GM23338 (cell line): ENCODE measurements at regions not wholly inside any gene's neighbourhood (a gene's known extent, or its start where the extent isn't known, plus 50 kb on each side); places are given as distances from the start of the nearest gene placed in this dataset.

Experiments
- ATAC-seq: fragments of 200-7000 bp; cut with Tn5 transposase; 3 replicates; pipeline ENCODE4 v1.9.1; 2020
- DNase-seq: peaks from one replicate; pipeline ENCODE4 v3.0.0-alpha.2; 2015; ENCODE audit warnings: low spot score
- H2AFZ ChIP-seq: fragments of 200-600 bp; sonication (generic); 2 replicates; pipeline ENCODE4 v1.8.0; 2016; ENCODE audit warnings: antibody characterized with exemption, mild to moderate bottlenecking, moderate library complexity
- H3F3A ChIP-seq: fragments of 200-600 bp; sonication (generic); replicated peaks from 2 replicates; pipeline ENCODE4 v1.8.0; 2017; ENCODE audit warnings: antibody characterized with exemption, mixed run types, low read depth
- H3K27ac ChIP-seq: fragments of 200-600 bp; sonication (generic); 2 replicates; pipeline ENCODE4 v1.6.1; 2016; ENCODE audit warnings: low read depth
- H3K27me3 ChIP-seq: fragments of 200-600 bp; sonication (generic); 2 replicates; pipeline ENCODE4 v1.8.0; 2016; ENCODE audit warnings: mild to moderate bottlenecking, mixed run types, moderate library complexity; ENCODE audit not compliant: insufficient read depth
- H3K36me3 ChIP-seq: fragments of 200-600 bp; sonication (generic); 2 replicates; pipeline ENCODE4 v1.8.0; 2016; ENCODE audit warnings: mild to moderate bottlenecking; ENCODE audit not compliant: insufficient read depth
- H3K4me1 ChIP-seq: fragments of 200-600 bp; sonication (generic); 2 replicates; pipeline ENCODE4 v1.8.0; 2016; ENCODE audit warnings: mild to moderate bottlenecking, moderate library complexity; ENCODE audit not compliant: insufficient read depth
- H3K4me2 ChIP-seq: fragments of 200-600 bp; sonication (generic); 2 replicates; pipeline ENCODE4 v1.7.1; 2017; ENCODE audit warnings: mixed run types
- H3K4me3 ChIP-seq: fragments of 200-600 bp; sonication (generic); 2 replicates; pipeline ENCODE4 v1.6.1; 2016; ENCODE audit warnings: mixed run types
- H3K79me2 ChIP-seq: fragments of 200-600 bp; sonication (generic); replicated peaks from 2 replicates; pipeline ENCODE4 v1.8.0; 2017; ENCODE audit warnings: mild to moderate bottlenecking; ENCODE audit not compliant: insufficient read depth
- H3K9me2 ChIP-seq: fragments of 200-600 bp; sonication (generic); 2 replicates; pipeline ENCODE4 v1.8.0; 2017; ENCODE audit not compliant: insufficient read depth
- H4K20me1 ChIP-seq: fragments of 200-600 bp; sonication (generic); replicated peaks from 2 replicates; pipeline ENCODE4 v1.8.0; 2017; ENCODE audit warnings: mild to moderate bottlenecking; ENCODE audit not compliant: insufficient read depth
- H3K27ac Mint-ChIP-seq: 2 replicates; pipeline ENCODE4 v1.8.0; 2020; ENCODE audit warnings: inconsistent platforms, mild to moderate bottlenecking, moderate library complexity, mixed read lengths
- H3K27me3 Mint-ChIP-seq: 3 replicates; pipeline ENCODE4 v1.8.0; 2022; ENCODE audit warnings: low read depth, mild to moderate bottlenecking, moderate library complexity, mixed read lengths, inconsistent platforms; ENCODE audit not compliant: insufficient read depth, poor library complexity
- H3K36me3 Mint-ChIP-seq: 3 replicates; pipeline ENCODE4 v1.8.0; 2021; ENCODE audit warnings: low read depth, mild to moderate bottlenecking, inconsistent platforms, moderate library complexity, mixed read lengths
- H3K4me1 Mint-ChIP-seq: 3 replicates; pipeline ENCODE4 v1.8.0; 2020; ENCODE audit warnings: mild to moderate bottlenecking, inconsistent platforms, mixed read lengths
- H3K4me3 Mint-ChIP-seq: 3 replicates; pipeline ENCODE4 v1.8.0; 2021; ENCODE audit warnings: moderate library complexity, mild to moderate bottlenecking, inconsistent platforms, mixed read lengths
- H3K9me3 Mint-ChIP-seq: 3 replicates; pipeline ENCODE4 v1.8.0; 2020; ENCODE audit warnings: moderate library complexity, mild to moderate bottlenecking, inconsistent platforms, mixed read lengths
- JUNB ChIP-seq: IDR thresholded peaks from one replicate; pipeline ENCODE4 v1.6.1; 2016; ENCODE audit warnings: antibody characterized with exemption; ENCODE audit not compliant: unreplicated experiment
- NANOG ChIP-seq: IDR thresholded peaks from 2 replicates; pipeline ENCODE4 v1.6.1; 2016; ENCODE audit warnings: antibody characterized with exemption, borderline replicate concordance
- STAT1 ChIP-seq: IDR thresholded peaks from one replicate; pipeline ENCODE4 v1.6.1; 2016; ENCODE audit warnings: antibody characterized with exemption; ENCODE audit not compliant: unreplicated experiment
- TF ChIP-seq, protein P1 (sequence below): fragments of 250-450 bp; sonication (Bioruptor Pico); IDR thresholded peaks from 2 replicates; pipeline ENCODE4 v1.5.0; 2020; ENCODE audit warnings: mild to moderate bottlenecking, moderate library complexity
- TF ChIP-seq, protein P2 (sequence below): IDR thresholded peaks from 2 replicates; pipeline ENCODE4 v1.6.1; 2016; ENCODE audit warnings: antibody characterized with exemption
- TF ChIP-seq, protein P3 (sequence below), 2 experiments: fragments of 200-600 bp in 1 of 2; sonication (generic) in 1 of 2; conservative IDR thresholded peaks; 2 replicates each; pipeline versions ENCODE4 v1.5.1 to v1.6.1; 2016 to 2017; ENCODE audit warnings: antibody characterized with exemption in 2 of 2, low read depth in 2 of 2, mild to moderate bottlenecking in 2 of 2, moderate library complexity in 1 of 2

DNA sequence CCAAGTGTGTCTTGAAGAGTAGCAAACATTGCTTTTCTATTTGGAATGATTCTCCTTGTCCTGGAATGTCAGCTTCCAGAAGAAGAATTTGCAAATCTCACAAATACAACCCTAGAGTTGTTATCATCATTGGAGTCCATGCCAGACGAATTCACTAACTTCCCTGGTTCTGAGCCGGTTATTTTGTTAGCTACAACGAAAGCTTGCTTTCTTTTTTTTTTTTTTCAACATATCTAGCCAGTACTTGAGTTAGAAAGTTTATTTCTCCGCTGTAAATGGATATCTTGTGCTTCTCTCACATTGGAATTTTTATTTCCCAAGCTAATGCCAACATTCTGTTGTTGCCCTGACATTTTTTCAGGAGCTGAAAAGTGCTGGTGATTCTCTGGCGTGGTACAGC is 138.1 kb upstream of the POM121L12 start (continued):
- TF ChIP-seq, protein P1, sequence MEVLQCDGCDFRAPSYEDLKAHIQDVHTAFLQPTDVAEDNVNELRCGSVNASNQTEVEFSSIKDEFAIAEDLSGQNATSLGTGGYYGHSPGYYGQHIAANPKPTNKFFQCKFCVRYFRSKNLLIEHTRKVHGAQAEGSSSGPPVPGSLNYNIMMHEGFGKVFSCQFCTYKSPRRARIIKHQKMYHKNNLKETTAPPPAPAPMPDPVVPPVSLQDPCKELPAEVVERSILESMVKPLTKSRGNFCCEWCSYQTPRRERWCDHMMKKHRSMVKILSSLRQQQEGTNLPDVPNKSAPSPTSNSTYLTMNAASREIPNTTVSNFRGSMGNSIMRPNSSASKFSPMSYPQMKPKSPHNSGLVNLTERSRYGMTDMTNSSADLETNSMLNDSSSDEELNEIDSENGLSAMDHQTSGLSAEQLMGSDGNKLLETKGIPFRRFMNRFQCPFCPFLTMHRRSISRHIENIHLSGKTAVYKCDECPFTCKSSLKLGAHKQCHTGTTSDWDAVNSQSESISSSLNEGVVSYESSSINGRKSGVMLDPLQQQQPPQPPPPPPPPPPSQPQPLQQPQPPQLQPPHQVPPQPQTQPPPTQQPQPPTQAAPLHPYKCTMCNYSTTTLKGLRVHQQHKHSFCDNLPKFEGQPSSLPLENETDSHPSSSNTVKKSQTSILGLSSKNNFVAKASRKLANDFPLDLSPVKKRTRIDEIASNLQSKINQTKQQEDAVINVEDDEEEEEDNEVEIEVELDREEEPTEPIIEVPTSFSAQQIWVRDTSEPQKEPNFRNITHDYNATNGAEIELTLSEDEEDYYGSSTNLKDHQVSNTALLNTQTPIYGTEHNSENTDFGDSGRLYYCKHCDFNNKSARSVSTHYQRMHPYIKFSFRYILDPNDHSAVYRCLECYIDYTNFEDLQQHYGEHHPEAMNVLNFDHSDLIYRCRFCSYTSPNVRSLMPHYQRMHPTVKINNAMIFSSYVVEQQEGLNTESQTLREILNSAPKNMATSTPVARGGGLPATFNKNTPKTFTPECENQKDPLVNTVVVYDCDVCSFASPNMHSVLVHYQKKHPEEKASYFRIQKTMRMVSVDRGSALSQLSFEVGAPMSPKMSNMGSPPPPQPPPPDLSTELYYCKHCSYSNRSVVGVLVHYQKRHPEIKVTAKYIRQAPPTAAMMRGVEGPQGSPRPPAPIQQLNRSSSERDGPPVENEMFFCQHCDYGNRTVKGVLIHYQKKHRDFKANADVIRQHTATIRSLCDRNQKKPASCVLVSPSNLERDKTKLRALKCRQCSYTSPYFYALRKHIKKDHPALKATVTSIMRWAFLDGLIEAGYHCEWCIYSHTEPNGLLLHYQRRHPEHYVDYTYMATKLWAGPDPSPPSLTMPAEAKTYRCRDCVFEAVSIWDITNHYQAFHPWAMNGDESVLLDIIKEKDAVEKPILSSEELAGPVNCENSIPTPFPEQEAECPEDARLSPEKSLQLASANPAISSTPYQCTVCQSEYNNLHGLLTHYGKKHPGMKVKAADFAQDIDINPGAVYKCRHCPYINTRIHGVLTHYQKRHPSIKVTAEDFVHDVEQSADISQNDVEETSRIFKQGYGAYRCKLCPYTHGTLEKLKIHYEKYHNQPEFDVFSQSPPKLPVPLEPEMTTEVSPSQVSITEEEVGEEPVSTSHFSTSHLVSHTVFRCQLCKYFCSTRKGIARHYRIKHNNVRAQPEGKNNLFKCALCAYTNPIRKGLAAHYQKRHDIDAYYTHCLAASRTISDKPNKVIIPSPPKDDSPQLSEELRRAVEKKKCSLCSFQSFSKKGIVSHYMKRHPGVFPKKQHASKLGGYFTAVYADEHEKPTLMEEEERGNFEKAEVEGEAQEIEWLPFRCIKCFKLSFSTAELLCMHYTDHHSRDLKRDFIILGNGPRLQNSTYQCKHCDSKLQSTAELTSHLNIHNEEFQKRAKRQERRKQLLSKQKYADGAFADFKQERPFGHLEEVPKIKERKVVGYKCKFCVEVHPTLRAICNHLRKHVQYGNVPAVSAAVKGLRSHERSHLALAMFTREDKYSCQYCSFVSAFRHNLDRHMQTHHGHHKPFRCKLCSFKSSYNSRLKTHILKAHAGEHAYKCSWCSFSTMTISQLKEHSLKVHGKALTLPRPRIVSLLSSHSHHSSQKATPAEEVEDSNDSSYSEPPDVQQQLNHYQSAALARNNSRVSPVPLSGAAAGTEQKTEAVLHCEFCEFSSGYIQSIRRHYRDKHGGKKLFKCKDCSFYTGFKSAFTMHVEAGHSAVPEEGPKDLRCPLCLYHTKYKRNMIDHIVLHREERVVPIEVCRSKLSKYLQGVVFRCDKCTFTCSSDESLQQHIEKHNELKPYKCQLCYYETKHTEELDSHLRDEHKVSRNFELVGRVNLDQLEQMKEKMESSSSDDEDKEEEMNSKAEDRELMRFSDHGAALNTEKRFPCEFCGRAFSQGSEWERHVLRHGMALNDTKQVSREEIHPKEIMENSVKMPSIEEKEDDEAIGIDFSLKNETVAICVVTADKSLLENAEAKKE (CRISPR knock-in tag) = no peak
- TF ChIP-seq, protein P2, sequence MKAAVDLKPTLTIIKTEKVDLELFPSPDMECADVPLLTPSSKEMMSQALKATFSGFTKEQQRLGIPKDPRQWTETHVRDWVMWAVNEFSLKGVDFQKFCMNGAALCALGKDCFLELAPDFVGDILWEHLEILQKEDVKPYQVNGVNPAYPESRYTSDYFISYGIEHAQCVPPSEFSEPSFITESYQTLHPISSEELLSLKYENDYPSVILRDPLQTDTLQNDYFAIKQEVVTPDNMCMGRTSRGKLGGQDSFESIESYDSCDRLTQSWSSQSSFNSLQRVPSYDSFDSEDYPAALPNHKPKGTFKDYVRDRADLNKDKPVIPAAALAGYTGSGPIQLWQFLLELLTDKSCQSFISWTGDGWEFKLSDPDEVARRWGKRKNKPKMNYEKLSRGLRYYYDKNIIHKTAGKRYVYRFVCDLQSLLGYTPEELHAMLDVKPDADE = no peak
- TF ChIP-seq, protein P3, sequence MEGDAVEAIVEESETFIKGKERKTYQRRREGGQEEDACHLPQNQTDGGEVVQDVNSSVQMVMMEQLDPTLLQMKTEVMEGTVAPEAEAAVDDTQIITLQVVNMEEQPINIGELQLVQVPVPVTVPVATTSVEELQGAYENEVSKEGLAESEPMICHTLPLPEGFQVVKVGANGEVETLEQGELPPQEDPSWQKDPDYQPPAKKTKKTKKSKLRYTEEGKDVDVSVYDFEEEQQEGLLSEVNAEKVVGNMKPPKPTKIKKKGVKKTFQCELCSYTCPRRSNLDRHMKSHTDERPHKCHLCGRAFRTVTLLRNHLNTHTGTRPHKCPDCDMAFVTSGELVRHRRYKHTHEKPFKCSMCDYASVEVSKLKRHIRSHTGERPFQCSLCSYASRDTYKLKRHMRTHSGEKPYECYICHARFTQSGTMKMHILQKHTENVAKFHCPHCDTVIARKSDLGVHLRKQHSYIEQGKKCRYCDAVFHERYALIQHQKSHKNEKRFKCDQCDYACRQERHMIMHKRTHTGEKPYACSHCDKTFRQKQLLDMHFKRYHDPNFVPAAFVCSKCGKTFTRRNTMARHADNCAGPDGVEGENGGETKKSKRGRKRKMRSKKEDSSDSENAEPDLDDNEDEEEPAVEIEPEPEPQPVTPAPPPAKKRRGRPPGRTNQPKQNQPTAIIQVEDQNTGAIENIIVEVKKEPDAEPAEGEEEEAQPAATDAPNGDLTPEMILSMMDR (conservative IDR thresholded peaks at IDR 0.05; ENCODE audit: low read depth in 2 of 2) = no peak
- no peak for TF ChIP-seq JUNB

- no peaks in the 10 kb centered on the region for H3K4me1 Mint-ChIP-seq
- no peak overlapping the region for H3K4me3 ChIP-seq
- H3F3A ChIP-seq = no peaks in the 10 kb centered on the region
- 0 out of 3 replicates have a peak, but pooled peaks cover 4% of the 10 kb centered on the region for H3K9me3 Mint-ChIP-seq
- no peaks in the 10 kb centered on the region for H3K79me2 ChIP-seq
- peaks cover 20% of the 10 kb centered on the region for H3K9me2 ChIP-seq
- H3K27ac ChIP-seq = no peak overlapping the region
- ATAC-seq (no peak), DNase-seq (no peak)
- H3K36me3 ChIP-seq = no peaks in the 10 kb centered on the region
- H3K4me2 ChIP-seq = no peak overlapping the region
- H3K27ac Mint-ChIP-seq = no peak overlapping the region
- no peaks in the 10 kb centered on the region for H4K20me1 ChIP-seq
- peaks cover 2% of the 10 kb centered on the region for H3K27me3 Mint-ChIP-seq
- no peaks in the 10 kb centered on the region for H3K27me3 ChIP-seq
- no peaks in the 10 kb centered on the region for H3K4me1 ChIP-seq
- no peak overlapping the region for H3K4me3 Mint-ChIP-seq
- H3K36me3 Mint-ChIP-seq = peaks cover 4% of the 10 kb centered on the region; the same call in 1 of the 3 replicates
- no peak overlapping the region for H2AFZ ChIP-seq
- no peak for TF ChIP-seq NANOG
- TF ChIP-seq, protein P2 = no peak
- TF ChIP-seq JUNB = no peak
- TF ChIP-seq STAT1 = no peak
Observed at GRCh38 chr7:52877240-52877639, 158.2 kb upstream of the POM121L12 start.
